OCI-M1 (cell line): ENCODE measurements at regions not wholly inside any gene's neighbourhood (a gene's known extent, or its start where the extent isn't known, plus 50 kb on each side); places are given as distances from the start of the nearest gene placed in this dataset.
"Not testable (repeated sequence)": the region's sequence is repeated elsewhere in the genome, so short reads cannot be mapped to it uniquely, and the experiment has no call there.

Experiments used
- DNase-seq: peaks from one replicate; lab custom pipeline; 2025; lab: John Stamatoyannopoulos, UW

GRCh38 chr10:109650228-109650627 lies 273.1 kb downstream of the XPNPEP1 start:
- DNase-seq: no peak

GRCh38 chr10:109647627-109648026 lies 275.7 kb downstream of the XPNPEP1 start:
- peak; percentile 25 for DNase-seq

GRCh38 chr10:109633846-109634245 lies 289.5 kb downstream of the XPNPEP1 start:
- peak; percentile 26 for DNase-seq

- DNase-seq: not testable (repeated sequence)
Observed at GRCh38 chr10:109633017-109633416, 290.3 kb downstream of the XPNPEP1 start.

GRCh38 chr10:109624939-109625338 lies 298.4 kb downstream of the XPNPEP1 start:
- no peak for DNase-seq

- no peak for DNase-seq
Observed at GRCh38 chr10:109622566-109622965, 300.7 kb downstream of the XPNPEP1 start.

GRCh38 chr10:109620396-109620795 lies 302.9 kb downstream of the XPNPEP1 start:
- no peak for DNase-seq

GRCh38 chr10:109619914-109620313 lies 303.4 kb downstream of the XPNPEP1 start:
- DNase-seq: no peak

GRCh38 chr10:109618748-109619147 lies 304.6 kb downstream of the XPNPEP1 start:
- no peak for DNase-seq

GRCh38 chr10:109618301-109618700 lies 305.0 kb downstream of the XPNPEP1 start:
- DNase-seq: no peak

- no peak for DNase-seq
Observed at GRCh38 chr10:109616359-109616980, 306.8 kb downstream of the XPNPEP1 start.

- not testable (repeated sequence) for DNase-seq
Observed at GRCh38 chr10:109595356-109595755, 328.0 kb downstream of the XPNPEP1 start.

GRCh38 chr10:109593682-109594081 lies 329.6 kb downstream of the XPNPEP1 start:
- no peak for DNase-seq

- DNase-seq: no peak
Observed at GRCh38 chr10:109592391-109592790, 330.9 kb downstream of the XPNPEP1 start.

- no peak for DNase-seq
Observed at GRCh38 chr10:109591601-109592000, 331.7 kb downstream of the XPNPEP1 start.

- DNase-seq: no peak
Observed at GRCh38 chr10:109588259-109588658, 335.1 kb downstream of the XPNPEP1 start.

GRCh38 chr10:109587366-109587765 lies 335.9 kb downstream of the XPNPEP1 start:
- no peak for DNase-seq

GRCh38 chr10:109556399-109556798 lies 366.9 kb downstream of the XPNPEP1 start:
- no peak for DNase-seq

- DNase-seq: not testable (repeated sequence)
Observed at GRCh38 chr10:109542050-109542603, 381.2 kb downstream of the XPNPEP1 start.

GRCh38 chr10:109534193-109534592 lies 389.1 kb downstream of the XPNPEP1 start:
- no peak for DNase-seq

GRCh38 chr10:109529258-109529657 lies 394.1 kb downstream of the XPNPEP1 start:
- no peak for DNase-seq

GRCh38 chr10:109517748-109518147 lies 405.6 kb downstream of the XPNPEP1 start:
- DNase-seq: no peak

- no peak for DNase-seq
Observed at GRCh38 chr10:109504401-109504800, 418.9 kb downstream of the XPNPEP1 start.

- DNase-seq: no peak
Observed at GRCh38 chr10:109487691-109488090, 435.6 kb downstream of the XPNPEP1 start.
